HEK293 (cell line): ENCODE measurements at regions not wholly inside any gene's neighbourhood (a gene's known extent, or its start where the extent isn't known, plus 50 kb on each side); places are given as distances from the start of the nearest gene placed in this dataset.

ENCODE experiments used
- BCL11B ChIP-seq: fragments of 450-650 bp; formaldehyde crosslinking; IDR thresholded peaks from 2 replicates; pipeline ENCODE4 v1.5.1; 2016; ENCODE audit warnings: low read depth, missing biosample characterization, missing genetic modification characterization
- CTCF ChIP-seq: fragments of 450-650 bp; formaldehyde crosslinking; IDR thresholded peaks from 2 replicates; pipeline ENCODE4 v1.5.1; 2016; ENCODE audit warnings: missing biosample characterization, missing genetic modification characterization
- KLF16 ChIP-seq: fragments of 450-650 bp; formaldehyde crosslinking; IDR thresholded peaks from 2 replicates; pipeline ENCODE4 v1.5.1; 2017; ENCODE audit warnings: missing biosample characterization, missing genetic modification characterization
- SALL2 ChIP-seq: fragments of 450-650 bp; formaldehyde crosslinking; IDR thresholded peaks from 2 replicates; pipeline ENCODE4 v1.5.0; 2017; ENCODE audit warnings: missing biosample characterization, mild to moderate bottlenecking, missing genetic modification characterization, borderline replicate concordance
- ZBTB21 ChIP-seq: fragments of 450-650 bp; formaldehyde crosslinking; IDR thresholded peaks from 2 replicates; pipeline ENCODE4 v1.5.1; 2017; ENCODE audit warnings: missing biosample characterization, missing genetic modification characterization
- ZBTB49 ChIP-seq: fragments of 450-650 bp; formaldehyde crosslinking; IDR thresholded peaks from 2 replicates; pipeline ENCODE4 v1.5.1; 2016; ENCODE audit warnings: missing biosample characterization, missing genetic modification characterization, low read depth
- ZFP37 ChIP-seq: fragments of 450-650 bp; formaldehyde crosslinking; IDR thresholded peaks from 2 replicates; pipeline ENCODE4 v1.5.1; 2016; ENCODE audit warnings: missing biosample characterization, missing genetic modification characterization
- ZNF10 ChIP-seq: fragments of 450-650 bp; formaldehyde crosslinking; IDR thresholded peaks from 2 replicates; pipeline ENCODE4 v1.5.1; 2017; ENCODE audit warnings: missing biosample characterization, missing genetic modification characterization
- ZNF433 ChIP-seq: fragments of 450-650 bp; formaldehyde crosslinking; IDR thresholded peaks from 2 replicates; pipeline ENCODE4 v1.5.1; 2016; ENCODE audit warnings: missing biosample characterization, missing genetic modification characterization, low read depth
- ZNF501 ChIP-seq: fragments of 450-650 bp; formaldehyde crosslinking; IDR thresholded peaks from 2 replicates; pipeline ENCODE4 v1.5.1; 2016; ENCODE audit warnings: missing biosample characterization, missing genetic modification characterization
- ZNF518A ChIP-seq: fragments of 450-650 bp; formaldehyde crosslinking; conservative IDR thresholded peaks from 2 replicates; pipeline ENCODE4 v1.5.1; 2016; ENCODE audit warnings: low read depth, missing biosample characterization, missing genetic modification characterization
- ZNF561 ChIP-seq: fragments of 450-650 bp; IDR thresholded peaks from 2 replicates; pipeline ENCODE4 v1.5.1; 2018; ENCODE audit warnings: missing biosample characterization, missing genetic modification characterization, borderline replicate concordance
- ZNF580 ChIP-seq: fragments of 450-650 bp; formaldehyde crosslinking; IDR thresholded peaks from 2 replicates; pipeline ENCODE4 v1.5.1; 2016; ENCODE audit warnings: missing biosample characterization, missing genetic modification characterization

- TF ChIP-seq CTCF (no peak), BCL11B (tag by site-specific recombination) (no peak), ZNF518A (tag by site-specific recombination) (no peak), SALL2 (tag by site-specific recombination) (no peak), ZNF561 (no peak), ZBTB49 (tag by site-specific recombination) (no peak), ZBTB21 (tag by site-specific recombination) (no peak), ZNF433 (no peak), ZNF501 (tag by site-specific recombination) (no peak), ZNF10 (tag by site-specific recombination) (no peak), ZNF580 (tag by site-specific recombination) (no peak), KLF16 (tag by site-specific recombination) (no peak), ZFP37 (tag by site-specific recombination) (no peak)
Measured at GRCh38 chr16:80299416-80299815, 241.4 kb upstream of the DYNLRB2 start.
